ENCODE measurements at regions not wholly inside any gene's neighbourhood (a gene's known extent, or its start where the extent isn't known, plus 50 kb on each side); places are given as distances from the start of the nearest gene placed in this dataset.

DNA sequence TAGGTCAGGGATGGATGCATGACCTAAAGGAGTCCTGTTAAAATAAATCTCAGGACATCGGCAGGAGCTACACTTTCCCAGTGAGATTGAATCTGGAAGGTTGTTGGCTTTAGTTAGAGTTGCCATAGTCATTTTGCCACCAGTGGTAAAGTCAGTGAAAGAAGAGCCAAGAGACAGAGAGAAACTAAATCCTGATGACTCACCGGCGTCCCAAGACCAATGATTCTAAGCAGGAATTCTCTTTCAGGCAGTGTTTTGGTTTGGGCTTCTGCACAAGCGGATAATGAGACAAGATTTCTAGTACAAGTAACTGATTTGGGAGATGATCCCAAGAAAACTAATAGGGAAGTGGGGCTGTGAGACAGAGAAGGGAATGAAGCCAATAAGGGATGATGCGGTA is 88.8 kb upstream of the ETS2 start:
- H3K36me3 Mint-ChIP-seq, result no peaks in the 10 kb centered on the region
- no peak overlapping the region for H3K4me3 Mint-ChIP-seq
- no peaks in the 10 kb centered on the region for H3K9me3 Mint-ChIP-seq
- no peak for DNase-seq
- H3K4me1 Mint-ChIP-seq, result no peaks in the 10 kb centered on the region
- CTCF ChIA-PET, result no interaction called here
- no peaks in the 10 kb centered on the region for H3K27me3 Mint-ChIP-seq
- H3K27ac Mint-ChIP-seq, result no peak overlapping the region

DNA sequence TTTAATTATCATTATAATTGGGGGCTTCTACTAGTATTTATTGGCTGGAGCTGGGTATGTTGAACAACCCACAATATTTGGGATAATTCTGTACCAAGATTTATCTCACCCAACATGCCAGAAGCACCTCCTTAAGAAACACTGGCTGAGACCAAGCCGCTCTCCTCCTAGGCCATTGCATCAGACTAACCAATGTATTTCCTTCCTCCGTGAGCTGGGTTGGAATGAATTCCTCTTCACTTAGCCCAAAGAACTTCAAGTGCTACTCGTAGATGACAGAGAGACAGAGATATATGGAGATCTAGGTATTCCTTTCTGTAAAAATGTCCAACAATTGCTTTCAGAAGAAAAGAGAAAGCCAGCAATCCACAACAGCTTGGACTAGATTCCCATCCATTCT is 87.2 kb upstream of the ETS2 start:
- Mint-ChIP-seq H3K9me3 (no peaks in the 10 kb centered on the region), H3K4me3 (no peak overlapping the region), H3K36me3 (no peaks in the 10 kb centered on the region), H3K27ac (no peak overlapping the region), H3K27me3 (peaks cover 4% of the 10 kb centered on the region), H3K4me1 (no peaks in the 10 kb centered on the region)
- DNase-seq, result no peak
- CTCF ChIA-PET, result no interaction called here

DNA sequence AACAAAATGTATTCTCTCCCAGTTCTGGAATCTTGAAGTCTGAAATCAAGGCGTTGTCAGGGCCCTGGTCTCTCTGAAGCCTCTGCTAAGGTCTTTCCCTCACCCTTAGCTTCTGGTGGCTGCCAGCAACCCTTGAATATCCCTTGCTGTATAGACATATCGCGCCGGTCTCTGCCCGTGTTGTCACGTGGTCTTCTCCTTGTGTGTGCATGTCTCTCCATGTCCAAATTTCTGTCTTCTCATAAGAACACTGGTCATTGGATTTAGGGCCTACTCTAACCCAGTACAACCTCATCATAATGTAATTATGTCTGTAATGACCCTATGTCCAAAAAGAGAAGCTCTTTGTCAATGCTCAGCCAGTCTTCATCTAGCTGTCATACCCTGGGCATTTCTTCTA is 85.7 kb upstream of the ETS2 start:
- CTCF ChIA-PET, result no interaction called here
- no peaks in the 10 kb centered on the region for H3K36me3 Mint-ChIP-seq
- H3K4me1 Mint-ChIP-seq, result no peaks in the 10 kb centered on the region
- H3K27ac Mint-ChIP-seq, result no peak overlapping the region
- H3K4me3 Mint-ChIP-seq, result no peak overlapping the region
- no peak for DNase-seq
- peaks cover 6% of the 10 kb centered on the region for H3K9me3 Mint-ChIP-seq
- peaks cover 4% of the 10 kb centered on the region for H3K27me3 Mint-ChIP-seq

DNA sequence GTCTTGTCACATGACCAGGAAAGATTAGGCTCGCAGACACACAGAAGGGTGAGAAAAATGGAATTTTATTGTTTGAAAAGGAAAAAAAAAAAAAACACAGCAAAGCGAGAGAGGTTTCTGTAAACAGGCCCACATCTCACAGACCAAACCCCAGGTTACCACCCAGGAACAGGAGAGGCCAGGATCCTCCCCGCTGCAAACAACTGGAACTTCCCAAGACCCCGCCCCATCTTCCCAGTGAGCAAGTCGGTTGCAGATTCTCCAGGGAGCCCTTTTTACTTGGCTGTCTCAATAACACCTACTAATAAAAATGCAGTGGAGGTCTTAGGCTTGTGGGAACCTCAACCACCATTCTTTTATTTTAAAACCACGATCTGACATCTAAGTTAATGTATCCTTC is 84.7 kb upstream of the ETS2 start:
- DNase-seq, result no peak
- CTCF ChIA-PET, result interaction anchor here (1.0 kb wide), 1 partner anchor 417 kb away, joined by 3 read pairs; no protein-coding TSS in a partner anchor
- Mint-ChIP-seq H3K4me1 (no peaks in the 10 kb centered on the region), H3K9me3 (peaks cover 9% of the 10 kb centered on the region), H3K4me3 (no peak overlapping the region), H3K27ac (no peak overlapping the region), H3K36me3 (no peaks in the 10 kb centered on the region), H3K27me3 (peaks cover 4% of the 10 kb centered on the region)

DNA sequence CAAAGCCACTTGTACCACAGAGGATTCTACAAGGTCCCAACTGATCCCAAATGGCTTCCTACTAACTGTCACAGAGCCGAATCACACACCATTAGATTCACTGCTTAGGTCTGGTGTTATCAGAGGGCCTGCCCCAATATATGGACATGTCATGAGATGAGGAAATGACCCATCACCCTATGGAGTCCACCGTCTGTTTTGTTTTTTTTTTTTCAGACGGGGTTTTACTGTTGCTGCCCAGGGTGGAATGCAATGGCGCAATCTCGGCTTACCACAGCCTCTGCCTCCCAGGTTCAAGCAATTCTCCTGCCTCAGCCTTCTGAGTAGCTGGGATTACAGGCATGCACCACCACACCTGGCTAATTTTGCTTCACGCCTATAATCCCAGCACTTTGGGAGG is 83.8 kb upstream of the ETS2 start:
- Mint-ChIP-seq H3K36me3 (no peaks in the 10 kb centered on the region), H3K27ac (no peak overlapping the region), H3K9me3 (peaks cover 9% of the 10 kb centered on the region), H3K27me3 (peaks cover 9% of the 10 kb centered on the region), H3K4me1 (no peaks in the 10 kb centered on the region), H3K4me3 (no peak overlapping the region)
- CTCF ChIA-PET, result interaction anchor here (1.0 kb wide), 1 partner anchor 416 kb away, joined by 3 read pairs; no protein-coding TSS in a partner anchor
- DNase-seq, result no peak

DNA sequence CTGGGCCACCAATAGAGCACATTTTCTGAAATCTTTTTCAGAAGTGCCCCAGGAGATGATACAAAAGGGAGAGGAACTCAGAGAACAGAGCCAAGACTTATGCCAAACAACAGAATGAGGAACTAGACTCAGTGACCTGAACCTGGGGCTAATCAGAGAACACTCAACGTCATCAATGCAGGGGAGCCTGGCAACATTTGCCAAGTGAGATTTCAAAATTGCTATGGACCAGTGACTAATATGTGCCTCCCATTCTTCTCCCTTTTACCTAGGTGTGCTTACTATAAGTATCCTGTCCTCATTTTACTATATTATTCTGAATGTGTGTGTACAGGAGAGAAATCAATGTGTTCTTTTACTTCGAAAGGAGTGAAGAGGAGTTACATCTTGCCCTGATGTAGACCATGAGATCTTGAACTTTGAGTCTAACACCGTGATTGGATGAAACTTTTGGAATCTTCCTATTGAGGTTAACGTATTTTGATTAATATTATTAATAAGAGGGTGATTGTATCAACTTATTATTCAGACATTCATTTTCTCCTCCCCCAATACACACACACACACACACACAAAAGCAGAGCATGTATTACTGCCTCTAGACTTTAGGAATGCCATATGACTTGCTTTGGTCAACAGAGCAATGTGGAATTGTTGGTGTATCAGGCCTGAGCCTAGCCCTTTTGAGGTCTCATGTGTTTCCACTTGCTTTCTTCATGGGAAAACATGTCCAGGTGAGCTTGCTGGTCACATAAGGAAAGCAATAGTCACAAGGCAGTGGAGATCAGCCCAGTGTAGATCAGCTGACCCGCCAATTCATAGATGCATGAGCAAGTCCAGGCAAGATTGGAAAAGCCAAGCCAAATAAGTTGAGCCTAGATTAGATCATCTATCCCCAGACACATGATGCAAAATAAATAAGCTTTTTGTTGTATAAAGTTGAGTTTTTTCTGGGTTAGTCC is 80.3 kb upstream of the ETS2 start:
- peaks cover 9% of the 10 kb centered on the region for H3K9me3 Mint-ChIP-seq
- H3K27ac Mint-ChIP-seq, result no peak overlapping the region
- H3K4me3 Mint-ChIP-seq, result no peak overlapping the region
- H3K4me1 Mint-ChIP-seq, result no peaks in the 10 kb centered on the region
- peaks cover 20% of the 10 kb centered on the region for H3K27me3 Mint-ChIP-seq
- DNase-seq, result no peak
- CTCF ChIA-PET, result no interaction called here
- no peaks in the 10 kb centered on the region for H3K36me3 Mint-ChIP-seq

DNA sequence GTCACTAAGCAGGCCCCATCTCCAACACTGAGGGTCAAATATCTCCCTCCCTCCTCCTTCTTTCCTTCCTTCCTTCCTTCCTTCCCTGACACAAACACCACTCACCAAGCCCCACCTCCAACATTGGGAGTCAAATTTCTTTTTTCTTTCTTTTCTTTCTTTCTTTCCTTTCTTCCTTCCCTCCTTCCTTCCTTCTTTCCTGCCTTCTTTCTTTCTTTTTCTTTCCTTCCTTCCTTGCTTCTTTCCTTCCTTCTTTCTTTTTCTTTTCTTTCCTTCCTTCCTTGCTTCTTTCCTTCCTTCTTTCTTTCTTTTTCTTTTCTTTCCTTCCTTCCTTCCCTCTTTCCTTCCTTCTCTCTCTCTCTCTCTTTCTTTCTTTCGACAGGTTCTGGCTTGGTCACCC is 79.2 kb upstream of the ETS2 start:
- H3K4me1 Mint-ChIP-seq, result no peaks in the 10 kb centered on the region
- H3K36me3 Mint-ChIP-seq, result no peaks in the 10 kb centered on the region
- peaks cover 20% of the 10 kb centered on the region for H3K27me3 Mint-ChIP-seq
- CTCF ChIA-PET, result no interaction called here
- H3K9me3 Mint-ChIP-seq, result peaks cover 9% of the 10 kb centered on the region
- H3K27ac Mint-ChIP-seq, result no peak overlapping the region
- no peak overlapping the region for H3K4me3 Mint-ChIP-seq
- no peak for DNase-seq

DNA sequence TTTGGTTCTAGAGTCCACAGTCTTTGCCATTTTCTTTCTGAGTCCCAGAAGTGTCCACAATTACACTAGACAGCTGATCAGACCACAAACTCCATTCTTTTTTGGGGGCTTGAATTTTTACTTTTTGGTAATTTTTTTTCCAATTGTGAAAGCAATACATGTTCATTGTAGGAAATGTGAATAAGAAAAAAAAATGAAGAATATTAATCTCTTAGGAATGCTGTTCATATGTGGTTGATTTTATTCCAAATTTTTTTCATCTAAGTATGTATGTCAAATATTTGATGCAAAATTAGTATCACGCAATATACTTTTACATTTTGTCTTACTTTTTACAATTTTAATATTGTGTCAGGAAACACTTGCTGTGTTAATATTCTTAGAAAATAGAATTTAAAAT is 76.4 kb upstream of the ETS2 start:
- peaks cover 9% of the 10 kb centered on the region for H3K9me3 Mint-ChIP-seq

DNA sequence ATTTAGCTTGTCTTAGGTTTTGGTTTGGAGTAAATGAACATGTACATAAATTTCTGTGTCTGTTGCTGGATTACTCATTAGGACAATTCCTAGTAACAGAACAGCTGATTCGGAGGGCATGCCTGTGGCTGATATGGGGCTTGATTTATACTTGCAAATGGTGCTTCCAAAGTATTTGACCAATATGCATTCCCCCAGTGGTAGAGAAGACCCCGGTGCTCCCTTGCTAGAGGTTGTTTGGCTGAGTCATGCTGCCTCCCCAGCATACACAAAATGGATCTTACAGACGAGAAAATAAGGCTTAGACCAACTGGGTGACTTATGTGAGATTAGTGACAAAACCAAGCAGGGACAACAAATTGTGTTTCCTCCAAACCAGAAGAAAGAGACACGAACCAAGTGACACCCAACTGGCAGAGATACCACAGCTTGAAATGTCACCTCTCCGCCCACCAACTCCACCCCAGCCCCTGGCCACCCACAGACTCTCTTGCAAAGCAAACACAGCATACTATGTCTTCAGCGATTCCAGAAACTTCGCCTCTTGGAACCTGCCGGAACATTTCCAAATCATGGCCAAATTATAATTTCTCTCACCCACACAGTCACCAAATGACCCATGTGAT is 75.9 kb upstream of the ETS2 start:
- peaks cover 10% of the 10 kb centered on the region for H3K4me1 Mint-ChIP-seq
- no peak overlapping the region for H3K4me3 Mint-ChIP-seq
- H3K36me3 Mint-ChIP-seq, result no peaks in the 10 kb centered on the region
- H3K27ac Mint-ChIP-seq, result no peak overlapping the region
- CTCF ChIA-PET, result no interaction called here
- H3K27me3 Mint-ChIP-seq, result peaks cover 32% of the 10 kb centered on the region
- no peak for DNase-seq
- H3K9me3 Mint-ChIP-seq, result peaks cover 6% of the 10 kb centered on the region

More for the DNA sequence above, 76.4 kb upstream of the ETS2 start:
- DNase-seq, result no peak
- no peak overlapping the region for H3K27ac Mint-ChIP-seq
- H3K27me3 Mint-ChIP-seq, result peaks cover 28% of the 10 kb centered on the region
- no peak overlapping the region for H3K4me3 Mint-ChIP-seq
- CTCF ChIA-PET, result no interaction called here
- peaks cover 6% of the 10 kb centered on the region for H3K4me1 Mint-ChIP-seq
- no peaks in the 10 kb centered on the region for H3K36me3 Mint-ChIP-seq

DNA sequence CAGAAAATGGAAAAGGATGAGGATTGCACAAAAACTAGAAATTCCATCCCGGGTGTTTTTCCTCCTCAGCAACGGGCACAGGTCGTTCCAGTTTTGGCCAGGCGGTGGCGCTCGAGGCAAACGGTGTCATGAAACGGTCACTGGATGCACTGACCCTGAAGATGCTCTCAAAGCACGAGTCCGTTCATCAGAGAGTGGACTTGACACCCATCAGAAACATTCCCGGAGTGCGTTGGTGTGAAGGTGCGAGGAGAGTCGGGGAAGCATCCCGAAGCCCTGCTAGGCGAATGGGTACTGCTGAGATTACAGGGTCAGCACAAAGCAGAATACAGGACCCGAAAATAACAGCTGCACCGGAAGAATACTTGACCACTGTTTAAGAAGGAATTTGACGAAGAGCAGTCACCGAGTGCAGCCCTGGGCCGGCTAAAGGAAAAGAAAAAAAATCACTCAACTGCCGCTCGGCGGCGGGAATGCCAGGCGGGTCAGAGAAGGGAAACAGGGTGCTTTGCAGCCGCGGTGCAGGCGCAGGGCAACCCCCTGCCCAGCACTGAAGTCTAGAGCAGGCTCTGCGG is 71.7 kb upstream of the ETS2 start:
- Mint-ChIP-seq H3K9me3 (no peaks in the 10 kb centered on the region), H3K27ac (no peak overlapping the region), H3K4me3 (peak overlapping the region; percentile 70), H3K27me3 (peaks cover 37% of the 10 kb centered on the region), H3K36me3 (no peaks in the 10 kb centered on the region), H3K4me1 (peaks cover 10% of the 10 kb centered on the region)
- CTCF ChIA-PET, result interaction anchor here (0.6 to 2.5 kb wide), 7 partner anchors 28 to 404 kb away, joined by 3 to 17 read pairs (median 4); no protein-coding TSS in a partner anchor
- peak; percentile 76 for DNase-seq

DNA sequence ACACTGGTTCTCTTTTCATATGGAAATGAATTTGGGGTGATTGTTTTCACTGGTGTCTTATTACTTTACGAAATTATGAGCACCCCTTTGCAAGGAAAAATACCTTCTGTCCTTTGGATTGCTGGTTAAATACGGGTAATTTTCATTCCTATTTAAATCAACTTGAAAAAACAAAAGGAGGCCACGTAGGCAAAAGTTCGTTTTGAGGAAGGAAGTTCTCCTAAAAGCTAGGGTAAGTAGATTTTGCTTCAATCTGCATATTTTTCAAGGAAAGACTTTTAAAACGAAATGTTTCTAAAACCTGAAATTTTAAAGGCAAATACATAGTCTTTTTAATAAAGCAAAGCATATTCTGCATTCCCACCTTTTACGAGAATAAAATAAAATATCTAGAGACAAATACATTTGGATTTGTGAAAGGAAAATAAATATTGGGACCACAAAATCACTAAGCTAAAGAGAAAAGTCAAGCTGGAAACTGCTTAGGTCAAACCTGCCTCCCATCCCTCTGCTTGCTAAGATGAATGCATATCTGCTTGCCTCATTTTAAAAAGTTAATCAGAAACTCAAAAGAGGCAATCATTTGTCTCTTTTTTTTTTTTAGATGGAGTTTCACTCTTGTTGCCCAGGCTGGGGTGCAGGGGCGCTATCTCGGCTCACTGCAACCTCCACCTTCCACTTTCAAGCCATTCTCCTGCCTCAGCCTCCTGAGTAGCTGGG is 70.9 kb upstream of the ETS2 start:
- CTCF ChIA-PET, result interaction anchor here (0.6 to 2.5 kb wide), 7 partner anchors 27 to 403 kb away, joined by 3 to 17 read pairs (median 4); no protein-coding TSS in a partner anchor
- no peak for DNase-seq
- no peak overlapping the region for H3K27ac Mint-ChIP-seq
- peaks cover 36% of the 10 kb centered on the region for H3K27me3 Mint-ChIP-seq
- no peaks in the 10 kb centered on the region for H3K36me3 Mint-ChIP-seq
- peaks cover 13% of the 10 kb centered on the region for H3K4me1 Mint-ChIP-seq
- no peaks in the 10 kb centered on the region for H3K9me3 Mint-ChIP-seq
- H3K4me3 Mint-ChIP-seq, result peak overlapping the region; percentile 70

DNA sequence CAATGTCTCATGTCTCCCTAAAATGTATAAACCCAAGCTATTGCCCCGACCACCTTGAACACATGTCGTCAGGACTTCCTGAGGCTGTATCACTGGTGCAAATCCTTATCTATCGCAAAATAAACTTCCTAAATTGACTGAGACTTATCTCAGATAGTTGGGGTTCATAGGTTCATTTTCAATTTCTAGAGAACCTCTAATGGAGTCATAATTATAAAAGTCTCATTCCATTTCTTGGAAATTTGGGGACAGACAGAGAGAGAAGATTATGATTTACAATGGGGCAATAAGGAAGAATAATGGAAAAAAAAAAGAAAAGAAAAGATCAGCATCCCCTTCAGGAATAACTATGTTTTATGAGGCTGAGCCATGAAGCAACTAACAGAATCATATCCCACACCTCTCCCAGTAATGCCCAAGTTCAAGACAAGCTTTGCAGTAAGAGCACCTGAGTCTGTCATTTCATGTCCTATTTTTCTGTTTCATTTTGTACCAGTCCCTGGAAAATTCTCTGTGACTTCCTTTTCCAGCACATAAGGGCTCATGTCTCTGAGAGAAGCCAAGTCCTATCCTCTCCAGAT is 70.0 kb upstream of the ETS2 start:
- Mint-ChIP-seq H3K27me3 (peaks cover 31% of the 10 kb centered on the region), H3K9me3 (no peaks in the 10 kb centered on the region), H3K4me1 (peaks cover 19% of the 10 kb centered on the region), H3K27ac (no peak overlapping the region), H3K36me3 (no peaks in the 10 kb centered on the region), H3K4me3 (no peak overlapping the region)
- CTCF ChIA-PET, result interaction anchor here (0.6 to 2.0 kb wide), 3 partner anchors 68 to 391 kb away, joined by 3 to 10 read pairs (median 4); no protein-coding TSS in a partner anchor
- DNase-seq, result no peak

DNA sequence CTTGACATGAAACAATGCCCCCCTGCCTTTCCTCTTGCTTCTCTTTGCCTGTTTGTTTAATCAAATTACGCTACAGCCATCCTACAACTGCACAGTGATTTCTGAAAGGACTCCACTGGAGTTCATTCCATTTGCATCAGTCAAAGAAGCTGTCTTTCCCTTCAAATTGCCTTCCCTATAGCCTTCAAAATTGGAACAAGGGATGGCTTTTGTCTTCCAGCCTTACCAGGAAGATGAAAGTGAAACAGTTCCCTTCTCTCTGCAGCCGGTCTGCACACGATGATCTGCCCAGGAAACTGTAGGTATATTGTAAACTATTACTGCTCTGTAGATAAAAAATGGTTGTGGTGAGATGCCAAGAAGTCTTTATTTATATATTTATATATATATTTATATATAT is 65.6 kb upstream of the ETS2 start:
- Mint-ChIP-seq H3K4me3 (no peak overlapping the region), H3K27me3 (peaks cover 24% of the 10 kb centered on the region), H3K27ac (no peak overlapping the region), H3K4me1 (peaks cover 23% of the 10 kb centered on the region), H3K9me3 (no peaks in the 10 kb centered on the region), H3K36me3 (peaks cover 2% of the 10 kb centered on the region)
- CTCF ChIA-PET, result no interaction called here
- no peak for DNase-seq
